Adrenal gland (tissue), 9 donors: ENCODE measurements at regions not wholly inside any gene's neighbourhood (a gene's known extent, or its start where the extent isn't known, plus 50 kb on each side); places are given as distances from the start of the nearest gene placed in this dataset.

Experiments used
- DNase-seq, 7 donors: peaks; one replicate each; pipeline ENCODE4 v3.0.0-alpha.2; 2019 to 2020
- H3K27ac ChIP-seq, 5 donors: fragments of 200-600 bp; sonication (generic) in 4 of 5; 1 replicate in 3 of 5; 2 replicates in 2 of 5; pipeline versions ENCODE4 v1.5.1 to v1.8.0; 2016 to 2020; ENCODE audit warnings: mild to moderate bottlenecking in 1 of 5
- H3K27me3 ChIP-seq: fragments of 200-600 bp; 2 replicates; pipeline ENCODE4 v1.8.0; 2021
- H3K36me3 ChIP-seq, 2 donors: fragments of 200-600 bp; replicated peaks in 1 of 2; 1 replicate in 1 of 2; 2 replicates in 1 of 2; pipeline versions ENCODE4 v1.5.1 to v1.8.0; 2018 to 2022
- H3K4me1 ChIP-seq, 2 donors: fragments of 200-600 bp; replicated peaks in 1 of 2; 1 replicate in 1 of 2; 2 replicates in 1 of 2; pipeline versions ENCODE4 v1.5.1 to v1.8.0; 2018 to 2021
- H3K4me3 ChIP-seq, 4 donors: fragments of 200-600 bp; sonication (generic) in 3 of 4; one replicate each; pipeline ENCODE4 v1.5.1; 2016 to 2018
- H3K9me3 ChIP-seq, 3 donors: fragments of 200-600 bp; sonication (generic) in 1 of 3; replicated peaks in 1 of 3; 1 replicate in 2 of 3; 2 replicates in 1 of 3; pipeline versions ENCODE4 v1.5.1 to v1.8.0; 2016 to 2021
- CTCF ChIP-seq, 6 experiments: fragments of 450-650 bp in 4 of 6; fragments of 200-600 bp in 2 of 6; sonication (generic) in 1 of 6; IDR thresholded peaks; 1 replicate in 5 of 6; 2 replicates in 1 of 6; pipeline versions ENCODE4 v1.5.1 to v1.8.0; 2016 to 2021; ENCODE audit warnings: antibody characterized with exemption in 6 of 6, mild to moderate bottlenecking in 2 of 6, moderate library complexity in 1 of 6
- POLR2A ChIP-seq, 2 donors: fragments of 450-650 bp; IDR thresholded peaks; one replicate each; pipeline ENCODE4 v1.6.1; 2017; ENCODE audit warnings: antibody characterized with exemption in 2 of 2, mild to moderate bottlenecking in 2 of 2, moderate library complexity in 1 of 2
- WGBS, 4 donors: extraction: QIAGEN DNeasy Blood & Tissue Kit in 2 of 4; methylation state at CpG; one replicate each; pipeline versions ENCODE4 v1.1.5 to v1.1.7; 2013 to 2017; 5-methylcytosine and 5-hydroxymethylcytosine counted together
- intact Hi-C, 2 donors: fragments of 100-400 bp; cut with DNase I; formaldehyde crosslinking; loops; one replicate each; pipeline versions ENCODE4 v1.14.1 to v1.15.0; 2022 to 2023
- donor health status: healthy with polysubstance abuse.
- donor health status: Bipolar disorder and iron deficiency.
- donor health status: DM: yes; HTN: yes; CAD: no.
- donor health status: DM: no; HTN: no; CAD: no.
- donor health status: DM: no; HTN: no; CAD: no.

- Histone ChIP-seq H3K9me3 (no peaks in the 10 kb centered on the region), H3K36me3 (no peaks in the 10 kb centered on the region), H3K4me3 (no peak overlapping the region), H3K27me3 (no peaks in the 10 kb centered on the region), H3K27ac (no peak overlapping the region), H3K4me1 (no peaks in the 10 kb centered on the region)
- no peak for DNase-seq
- intact Hi-C loops: no loop called here
- no peak for TF ChIP-seq POLR2A (IDR thresholded peaks at IDR 0.05)
- no peak for TF ChIP-seq CTCF (IDR thresholded peaks at IDR 0.05)
- 59 to 78% (median 70%) methylated on average over 2 of the region's 2 CpGs for WGBS, 4 donors
These were observed 193.3 kb downstream of the TMEM38B start for GRCh38 chr9:105887679-105888078.

- 63 to 74% (median 70%) methylated on average over 4 to 5 of the region's 5 CpGs for WGBS, 4 donors
- Histone ChIP-seq H3K36me3 (no peaks in the 10 kb centered on the region), H3K4me1 (no peaks in the 10 kb centered on the region), H3K9me3 (no peaks in the 10 kb centered on the region), H3K4me3 (no peak overlapping the region), H3K27ac (no peak overlapping the region), H3K27me3 (no peaks in the 10 kb centered on the region)
- no peak for TF ChIP-seq POLR2A (IDR thresholded peaks at IDR 0.05)
- TF ChIP-seq CTCF (IDR thresholded peaks at IDR 0.05): no peak
- intact Hi-C loops: no loop called here
- DNase-seq: no peak
These were observed 195.9 kb downstream of the TMEM38B start for GRCh38 chr9:105890046-105890822.

- Histone ChIP-seq H3K4me1 (no peaks in the 10 kb centered on the region), H3K27ac (no peak overlapping the region), H3K27me3 (no peaks in the 10 kb centered on the region), H3K36me3 (no peaks in the 10 kb centered on the region), H3K4me3 (no peak overlapping the region), H3K9me3 (no peaks in the 10 kb centered on the region)
- no peak for TF ChIP-seq POLR2A (IDR thresholded peaks at IDR 0.05)
- no peak for TF ChIP-seq CTCF (IDR thresholded peaks at IDR 0.05)
- intact Hi-C loops: no loop called here
- WGBS, 4 donors: 70 to 80% (median 76%) methylated on average over 5 of the region's 5 CpGs
- no peak for DNase-seq
These were observed 205.8 kb downstream of the TMEM38B start for GRCh38 chr9:105900123-105900522.

GRCh38 chr9:105901514-105902109 lies 207.3 kb downstream of the TMEM38B start:
- TF ChIP-seq POLR2A (IDR thresholded peaks at IDR 0.05): no peak
- TF ChIP-seq CTCF (IDR thresholded peaks at IDR 0.05): peak; percentile 41 to 69 (median 60)
- no peaks in the 10 kb centered on the region for H3K4me1 ChIP-seq
- no peaks in the 10 kb centered on the region for H3K27me3 ChIP-seq
- intact Hi-C loops: no loop called here
- 16 to 28% (median 21%) methylated on average over 3 to 4 of the region's 4 CpGs for WGBS, 4 donors
- no peaks in the 10 kb centered on the region for H3K9me3 ChIP-seq
- no peak overlapping the region for H3K27ac ChIP-seq
- DNase-seq: peak in 6 of 7 donors; percentile 23 to 56 (median 40)
- no peaks in the 10 kb centered on the region for H3K36me3 ChIP-seq
- H3K4me3 ChIP-seq: no peak overlapping the region
